Sigmoid colon (tissue), 6 donors: ENCODE measurements at regions not wholly inside any gene's neighbourhood (a gene's known extent, or its start where the extent isn't known, plus 50 kb on each side); places are given as distances from the start of the nearest gene placed in this dataset.

Experiments
- DNase-seq: peaks from one replicate; pipeline ENCODE4 v3.0.0-alpha.2; 2019
- H3K27ac ChIP-seq, 4 donors: fragments of 200-600 bp; sonication (generic); one replicate each; pipeline ENCODE4 v1.5.1; 2016 to 2019; ENCODE audit warnings: mild to moderate bottlenecking in 1 of 4
- H3K27me3 ChIP-seq, 3 donors: fragments of 200-600 bp; sonication (generic); one replicate each; pipeline ENCODE4 v1.5.1; 2019; ENCODE audit warnings: mild to moderate bottlenecking in 1 of 3
- H3K36me3 ChIP-seq, 4 donors: fragments of 200-600 bp; sonication (generic); one replicate each; pipeline ENCODE4 v1.5.1; 2016 to 2019
- H3K4me1 ChIP-seq, 4 donors: fragments of 200-600 bp; sonication (generic); one replicate each; pipeline ENCODE4 v1.5.1; 2017 to 2019
- H3K4me3 ChIP-seq, 4 donors: fragments of 200-600 bp; sonication (generic); one replicate each; pipeline ENCODE4 v1.5.1; 2017 to 2019; ENCODE audit warnings: mild to moderate bottlenecking in 2 of 4, moderate library complexity in 1 of 4
- H3K9me3 ChIP-seq, 4 donors: fragments of 200-600 bp in 3 of 4; sonication (generic) in 3 of 4; one replicate each; pipeline versions ENCODE4 v1.5.1 to v1.6.1; 2013 to 2019
- CTCF ChIP-seq, 4 experiments: fragments of 450-650 bp in 3 of 4; fragments of 200-600 bp in 1 of 4; IDR thresholded peaks; one replicate each; pipeline ENCODE4 v1.5.1; 2016 to 2019; ENCODE audit warnings: antibody characterized with exemption in 4 of 4, mild to moderate bottlenecking in 3 of 4, moderate library complexity in 2 of 4
- EP300 ChIP-seq, 4 donors: sonication (generic); formaldehyde crosslinking; IDR thresholded peaks; one replicate each; pipeline ENCODE4 v1.6.1; 2017; ENCODE audit warnings: antibody characterized with exemption in 4 of 4
- POLR2A ChIP-seq, 2 donors: fragments of 450-650 bp; IDR thresholded peaks; one replicate each; pipeline ENCODE4 v1.6.1; 2016; ENCODE audit warnings: antibody characterized with exemption in 2 of 2, mild to moderate bottlenecking in 2 of 2, moderate library complexity in 2 of 2
- POLR2AphosphoS5 ChIP-seq, 4 donors: sonication (generic); formaldehyde crosslinking; IDR thresholded peaks; one replicate each; pipeline ENCODE4 v1.6.1; 2017; ENCODE audit warnings: antibody characterized with exemption in 4 of 4
- WGBS, 2 donors: extraction: QIAGEN DNeasy Blood & Tissue Kit; methylation state at CpG; one replicate each; pipeline ENCODE4 v1.1.7; 2013; 5-methylcytosine and 5-hydroxymethylcytosine counted together
- intact Hi-C: fragments of 100-400 bp; cut with DNase I; formaldehyde crosslinking; loops from one replicate; pipeline ENCODE4 v1.15.1; 2023
- donor health status: healthy with polysubstance abuse.
- donor health status: healthy.

DNA sequence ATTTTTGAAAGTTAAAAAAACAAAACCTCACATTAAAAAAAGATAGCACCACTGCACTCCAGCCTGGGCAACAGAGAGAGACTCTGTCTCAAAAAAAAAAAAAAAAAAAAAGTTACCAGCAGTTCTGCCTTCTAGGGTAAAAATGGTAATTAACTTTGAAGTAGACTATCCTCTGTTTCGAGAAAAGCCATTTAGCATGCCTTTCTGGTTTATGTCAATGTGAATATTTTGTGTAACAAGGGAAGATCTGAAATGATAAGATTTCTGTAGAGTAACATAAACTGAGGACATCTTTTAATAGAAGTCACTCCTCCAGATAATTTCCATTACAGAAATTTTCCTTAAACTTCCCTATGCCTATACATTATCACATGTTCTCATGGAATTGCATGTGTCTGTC lies 203.2 kb upstream of the GAP43 start:
- 66 to 70% methylated on average over 1 of the region's 1 CpG for WGBS, 2 donors
- intact Hi-C loops = no loop called here
- Histone ChIP-seq H3K4me1 (no peaks in the 10 kb centered on the region), H3K27ac (no peak overlapping the region), H3K36me3 (no peaks in the 10 kb centered on the region), H3K4me3 (no peak overlapping the region), H3K9me3 (no peaks in the 10 kb centered on the region), H3K27me3 (no peaks in the 10 kb centered on the region)
- DNase-seq = no peak
- no peak for TF ChIP-seq POLR2AphosphoS5 (IDR thresholded peaks at IDR 0.05)
- no peak for TF ChIP-seq CTCF (IDR thresholded peaks at IDR 0.05)
- no peak for TF ChIP-seq EP300 (IDR thresholded peaks at IDR 0.05)
- no peak for TF ChIP-seq POLR2A (IDR thresholded peaks at IDR 0.05)

DNA sequence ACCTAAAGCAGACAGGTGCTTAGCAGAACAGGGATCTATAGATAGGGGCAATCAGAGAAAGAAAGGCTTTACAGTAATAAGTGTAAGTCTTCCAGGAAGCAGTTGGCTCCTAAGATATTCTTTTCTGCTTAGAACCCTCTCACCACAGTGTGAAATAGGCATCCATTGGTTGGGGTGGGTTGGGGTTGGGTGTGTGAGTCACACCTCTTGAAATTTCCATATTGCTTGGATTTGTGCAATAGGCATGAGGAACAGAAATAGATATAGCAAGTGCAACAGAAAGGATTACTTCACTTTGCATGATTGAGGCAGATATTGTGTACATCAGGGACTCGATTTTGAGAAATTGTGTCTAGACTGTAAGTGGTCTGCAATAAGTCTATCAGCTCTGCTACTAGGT lies 200.1 kb upstream of the GAP43 start:
- H3K4me3 ChIP-seq = no peak overlapping the region
- no peak for DNase-seq
- 79 to 92% methylated on average over 1 of the region's 1 CpG for WGBS, 2 donors
- no peaks in the 10 kb centered on the region for H3K9me3 ChIP-seq
- H3K27me3 ChIP-seq = no peaks in the 10 kb centered on the region
- H3K36me3 ChIP-seq = no peaks in the 10 kb centered on the region
- no peaks in the 10 kb centered on the region for H3K4me1 ChIP-seq
- intact Hi-C loops = no loop called here
- TF ChIP-seq POLR2AphosphoS5 (IDR thresholded peaks at IDR 0.05) (no peak), POLR2A (IDR thresholded peaks at IDR 0.05) (no peak), CTCF (IDR thresholded peaks at IDR 0.05) (no peak), EP300 (IDR thresholded peaks at IDR 0.05) (no peak)
- H3K27ac ChIP-seq = no peak overlapping the region

DNA sequence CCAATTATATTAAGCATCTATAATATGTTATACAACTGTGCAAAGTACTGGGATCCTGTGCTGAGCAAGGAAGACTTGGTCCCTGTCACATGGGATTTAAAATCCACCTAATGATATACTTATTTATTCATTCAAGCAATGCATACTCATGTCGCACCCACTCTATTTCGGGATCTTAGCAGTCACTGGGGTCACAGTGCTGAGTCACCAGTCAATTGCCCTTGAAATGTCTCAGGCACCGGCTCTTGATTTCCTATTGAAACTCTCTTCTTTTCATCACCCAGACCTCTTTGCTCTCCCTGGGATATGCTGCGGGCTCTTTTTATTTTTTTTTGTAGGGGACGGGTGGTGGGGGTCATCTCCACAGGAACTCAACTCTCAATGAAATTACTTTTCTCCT lies 194.5 kb upstream of the GAP43 start:
- Histone ChIP-seq H3K4me3 (no peak overlapping the region), H3K9me3 (no peaks in the 10 kb centered on the region), H3K4me1 (no peaks in the 10 kb centered on the region), H3K27ac (no peak overlapping the region), H3K36me3 (no peaks in the 10 kb centered on the region), H3K27me3 (no peaks in the 10 kb centered on the region)
- intact Hi-C loops = no loop called here
- no peak for TF ChIP-seq POLR2AphosphoS5 (IDR thresholded peaks at IDR 0.05)
- no peak for TF ChIP-seq EP300 (IDR thresholded peaks at IDR 0.05)
- TF ChIP-seq CTCF (IDR thresholded peaks at IDR 0.05) = no peak
- no peak for TF ChIP-seq POLR2A (IDR thresholded peaks at IDR 0.05)
- no peak for DNase-seq
- WGBS, 2 donors = 78 to 83% methylated on average over 5 of the region's 5 CpGs

DNA sequence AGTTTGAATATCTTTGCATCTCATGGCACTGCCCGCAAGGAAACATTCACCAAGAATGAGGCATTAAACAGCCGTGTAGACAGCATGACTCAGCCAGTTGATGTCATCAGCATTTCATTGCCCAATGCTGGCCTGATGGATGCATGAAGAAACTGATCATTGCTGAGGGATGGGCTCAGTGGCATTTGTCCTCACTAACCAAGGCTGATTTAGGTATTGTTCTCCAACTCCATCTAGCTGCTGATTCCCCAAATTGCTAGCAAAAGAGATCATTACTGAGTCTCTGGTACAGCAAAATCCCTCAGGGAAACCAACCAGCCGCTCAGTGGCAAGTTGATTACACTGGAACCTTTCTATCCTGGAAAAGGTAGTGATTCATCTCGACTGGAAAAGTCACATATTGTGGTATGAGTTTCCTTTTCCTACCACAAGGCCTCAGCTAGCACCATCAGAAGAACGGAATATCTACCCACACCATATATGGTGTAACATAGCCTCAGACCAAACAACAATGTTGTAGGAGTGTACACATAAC lies 186.5 kb upstream of the GAP43 start:
- intact Hi-C loops = no loop called here
- TF ChIP-seq POLR2A (IDR thresholded peaks at IDR 0.05) (no peak), EP300 (IDR thresholded peaks at IDR 0.05) (no peak), POLR2AphosphoS5 (IDR thresholded peaks at IDR 0.05) (no peak), CTCF (IDR thresholded peaks at IDR 0.05) (no peak)
- DNase-seq = no peak
- 52 to 62% methylated on average over 5 of the region's 5 CpGs for WGBS, 2 donors
- Histone ChIP-seq H3K27ac (no peak overlapping the region), H3K4me3 (no peak overlapping the region), H3K36me3 (no peaks in the 10 kb centered on the region), H3K27me3 (no peaks in the 10 kb centered on the region), H3K4me1 (no peaks in the 10 kb centered on the region), H3K9me3 (no peaks in the 10 kb centered on the region)

DNA sequence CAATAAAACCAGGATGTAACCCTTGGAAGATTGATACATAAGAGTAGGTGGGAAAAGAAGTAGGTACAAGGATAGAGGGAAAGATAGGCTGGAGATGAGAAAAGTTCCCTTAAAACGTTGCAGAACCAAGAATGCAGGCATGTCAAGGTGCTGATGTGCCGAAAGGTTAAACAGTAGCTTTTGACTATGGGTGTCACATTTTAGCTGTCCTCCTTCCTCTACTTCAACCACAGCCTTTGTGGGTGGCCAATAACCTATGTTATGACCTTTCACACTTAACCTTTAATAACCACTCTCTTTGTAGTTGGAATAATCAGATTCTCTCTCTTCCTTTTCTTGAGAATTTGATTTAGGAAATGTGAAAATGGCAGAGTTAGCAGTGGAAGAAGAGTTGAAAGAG lies 184.5 kb upstream of the GAP43 start:
- H3K4me3 ChIP-seq = no peak overlapping the region
- intact Hi-C loops = no loop called here
- TF ChIP-seq CTCF (IDR thresholded peaks at IDR 0.05) (no peak), POLR2A (IDR thresholded peaks at IDR 0.05) (no peak), EP300 (IDR thresholded peaks at IDR 0.05) (no peak), POLR2AphosphoS5 (IDR thresholded peaks at IDR 0.05) (no peak)
- H3K36me3 ChIP-seq = no peaks in the 10 kb centered on the region
- H3K27me3 ChIP-seq = no peaks in the 10 kb centered on the region
- DNase-seq = no peak
- H3K9me3 ChIP-seq = no peaks in the 10 kb centered on the region
- H3K27ac ChIP-seq = no peak overlapping the region
- WGBS, 2 donors = 74 to 78% methylated on average over 2 of the region's 2 CpGs
- no peaks in the 10 kb centered on the region for H3K4me1 ChIP-seq
